GM21367 (cell line): ENCODE measurements at regions not wholly inside any gene's neighbourhood (a gene's known extent, or its start where the extent isn't known, plus 50 kb on each side); places are given as distances from the start of the nearest gene placed in this dataset.

Experiments used
- ATAC-seq: cut with Tn5 transposase; IDR thresholded peaks from one replicate; pipeline ENCODE4 v1.9.1; 2021; ENCODE audit not compliant: unreplicated experiment

DNA sequence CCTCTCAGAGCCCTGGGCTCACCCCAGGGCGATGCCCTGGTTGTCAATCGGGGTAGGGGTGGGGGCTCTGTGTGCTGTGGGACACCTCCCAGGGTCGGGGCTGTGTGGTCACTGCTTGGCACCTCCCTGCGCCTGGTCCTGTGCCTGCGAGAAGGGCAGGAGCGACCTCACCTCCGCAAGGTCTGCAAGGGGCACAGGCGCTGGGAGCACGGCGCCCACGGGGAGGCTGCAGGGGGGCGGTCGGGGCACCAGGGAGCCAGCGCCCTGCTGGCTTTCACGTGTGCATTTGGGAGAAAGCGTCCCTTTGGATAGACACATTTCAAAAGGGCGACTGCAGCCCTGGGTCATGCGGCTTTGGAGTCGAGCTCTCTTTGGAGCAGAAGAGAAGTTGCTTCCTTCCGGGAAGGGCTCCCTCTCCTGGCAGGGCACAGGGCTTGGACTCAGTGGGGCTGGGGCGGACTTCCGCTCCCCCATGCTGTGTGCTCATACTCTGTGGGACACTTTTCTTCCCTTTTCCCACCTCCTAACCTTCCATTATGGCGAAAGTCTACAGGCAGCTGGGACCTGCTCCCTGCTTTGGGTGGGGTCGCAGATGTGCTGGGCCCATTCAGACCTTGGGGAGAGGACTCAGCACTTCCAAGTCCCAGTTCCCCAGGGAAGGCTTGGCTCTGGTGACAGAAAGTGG is 52.9 kb upstream of the SLC28A3 start:
- no peak for ATAC-seq

GRCh38 chr9:84394036-84394435 is 53.5 kb upstream of the SLC28A3 start:
- no peak for ATAC-seq

GRCh38 chr9:84397151-84397728 is 56.7 kb upstream of the SLC28A3 start:
- peak; percentile 83 for ATAC-seq

DNA sequence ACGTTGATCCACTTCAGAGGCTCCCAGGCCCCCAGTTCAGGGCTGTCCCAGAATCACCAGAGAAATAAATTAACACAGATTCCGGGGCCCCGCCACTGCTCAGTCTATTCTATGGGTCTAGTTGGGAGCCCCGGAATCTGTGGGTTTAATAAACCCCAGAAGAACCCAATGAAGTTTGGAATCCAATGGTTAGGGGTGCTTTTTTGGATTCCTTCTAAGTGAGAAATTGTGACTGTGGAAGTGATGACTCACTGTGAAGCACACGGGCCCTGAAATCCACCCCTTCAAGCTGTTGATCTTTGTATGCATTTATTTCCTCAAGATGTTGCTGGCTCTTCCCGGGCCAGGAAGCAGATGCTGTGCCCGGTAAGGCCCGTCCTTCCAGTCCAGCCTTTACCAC is 57.3 kb upstream of the SLC28A3 start:
- ATAC-seq = no peak

DNA sequence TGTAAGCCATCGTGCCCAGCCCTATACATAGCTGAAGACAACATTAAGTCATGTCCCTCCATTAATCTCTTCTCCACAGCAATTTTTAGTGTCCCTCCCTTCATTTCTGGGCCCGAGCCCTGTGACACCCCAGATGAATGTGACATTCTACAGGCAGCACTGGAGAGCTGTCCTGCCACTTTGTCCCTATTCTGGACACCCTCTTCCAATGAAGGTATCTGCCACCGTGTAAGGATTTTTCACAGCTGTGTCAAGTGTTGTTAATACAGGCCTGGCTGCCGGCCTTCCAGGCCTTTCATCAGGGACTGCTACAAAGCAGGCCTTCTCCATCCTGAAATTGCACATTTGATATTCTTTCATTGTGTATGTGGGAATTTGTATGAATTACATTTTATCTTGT is 62.0 kb upstream of the SLC28A3 start:
- ATAC-seq = no peak

- no peak for ATAC-seq
Measured at GRCh38 chr9:84403288-84403687, 62.7 kb upstream of the SLC28A3 start.

- no peak for ATAC-seq
Measured at GRCh38 chr9:84404095-84404686, 63.6 kb upstream of the SLC28A3 start.

GRCh38 chr9:84405667-84406066 is 65.1 kb upstream of the SLC28A3 start:
- no peak for ATAC-seq

DNA sequence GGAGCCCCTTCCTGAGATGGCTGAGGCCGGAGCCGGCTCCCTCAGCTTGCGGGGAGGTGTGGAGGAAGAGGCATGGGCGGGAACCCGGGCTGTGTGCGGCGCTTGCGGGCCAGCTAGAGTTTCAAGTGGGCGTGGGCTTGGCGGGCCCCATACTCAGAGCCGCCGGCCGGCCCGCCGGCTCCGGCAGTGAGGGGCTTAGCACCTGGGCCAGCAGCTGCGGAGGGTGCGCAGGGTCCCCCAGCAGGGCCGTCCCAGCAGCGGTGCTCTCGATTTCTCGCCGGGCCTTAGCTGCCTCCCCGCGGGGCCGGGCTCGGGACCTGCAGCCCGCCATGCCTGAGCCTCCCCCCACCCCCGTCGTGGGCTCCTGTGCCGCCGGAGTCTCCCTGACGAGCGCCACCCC is 67.9 kb upstream of the SLC28A3 start:
- no peak for ATAC-seq

GRCh38 chr9:84411683-84412267 is 71.2 kb upstream of the SLC28A3 start:
- no peak for ATAC-seq

DNA sequence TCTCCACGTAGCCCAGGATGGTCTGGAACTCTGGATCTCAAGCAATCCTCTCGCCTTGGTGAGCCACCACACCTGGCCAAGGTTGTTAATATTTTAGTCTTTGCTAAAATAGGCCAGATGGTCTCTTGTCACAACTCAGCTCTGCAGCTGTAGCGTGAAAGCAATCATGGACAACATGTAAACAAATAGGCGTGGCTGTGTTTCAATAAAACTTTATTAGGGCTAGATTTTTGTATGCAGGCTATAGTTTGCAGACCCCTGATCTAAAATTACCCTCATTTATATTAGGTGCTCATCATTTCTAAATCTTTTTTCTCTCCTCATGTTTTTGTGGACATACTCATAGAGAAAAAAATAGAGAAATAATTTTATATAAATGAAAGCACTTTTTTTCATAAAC is 72.1 kb upstream of the SLC28A3 start:
- no peak for ATAC-seq

DNA sequence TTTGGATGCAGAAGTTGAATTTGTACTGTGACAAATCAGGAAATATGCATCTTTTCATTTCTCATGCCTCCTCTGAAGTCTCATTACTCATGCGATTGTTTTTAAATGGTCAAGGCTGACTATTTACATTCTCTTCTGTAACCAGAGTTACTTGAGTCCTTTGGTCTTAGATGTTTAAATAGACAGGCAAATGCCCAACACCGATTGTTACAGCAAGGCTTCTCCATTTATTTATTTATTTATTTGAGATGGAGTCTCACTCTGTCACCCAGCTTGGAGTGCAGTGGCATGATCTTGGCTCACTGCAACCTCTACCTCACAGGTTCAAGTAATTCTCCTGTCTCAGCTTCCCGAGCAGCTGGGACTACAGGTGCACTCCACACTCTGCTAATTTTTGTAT is 72.7 kb upstream of the SLC28A3 start:
- ATAC-seq = no peak

- no peak for ATAC-seq
Measured at GRCh38 chr9:84419031-84419602, 78.6 kb upstream of the SLC28A3 start.

DNA sequence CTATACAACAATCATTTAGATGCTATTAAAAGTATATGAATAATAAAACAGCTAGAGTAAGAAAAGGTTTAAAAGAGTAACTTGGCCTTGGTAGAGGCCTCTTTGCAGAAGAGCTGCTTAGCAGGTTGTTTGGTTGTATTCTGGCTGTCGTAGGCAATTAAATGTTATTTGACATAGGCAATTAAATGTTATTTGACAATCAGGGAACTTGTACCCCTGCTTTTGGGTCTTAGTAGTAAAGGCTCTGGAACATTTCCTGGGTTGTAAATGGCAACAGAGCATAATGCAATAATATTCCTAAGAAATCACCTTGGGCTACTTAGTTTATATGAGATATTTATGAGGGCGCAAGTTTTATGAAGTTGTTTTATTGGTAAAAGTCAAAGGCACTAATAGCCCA is 84.4 kb upstream of the SLC28A3 start:
- ATAC-seq = no peak

GRCh38 chr9:84432746-84433145 is 92.2 kb upstream of the SLC28A3 start:
- no peak for ATAC-seq

DNA sequence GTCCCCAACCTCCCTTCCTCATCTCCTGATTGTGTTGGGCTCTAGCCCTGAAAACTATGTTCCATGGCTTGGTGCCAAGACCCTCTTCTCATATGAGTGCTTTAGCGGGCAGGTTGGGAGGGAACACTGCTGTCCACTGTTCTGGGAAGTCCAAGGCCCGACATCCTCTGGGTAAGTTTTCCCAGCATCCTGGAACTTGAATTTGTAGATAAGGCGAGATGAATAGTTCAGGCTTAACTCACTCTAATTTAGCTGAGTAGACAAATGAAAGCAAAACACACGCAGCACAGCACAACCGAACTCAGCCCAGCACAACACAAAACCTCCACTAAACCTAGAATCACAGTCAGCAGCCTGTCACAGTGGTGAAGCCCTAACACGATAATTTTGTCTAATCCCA is 95.3 kb upstream of the SLC28A3 start:
- ATAC-seq = no peak

DNA sequence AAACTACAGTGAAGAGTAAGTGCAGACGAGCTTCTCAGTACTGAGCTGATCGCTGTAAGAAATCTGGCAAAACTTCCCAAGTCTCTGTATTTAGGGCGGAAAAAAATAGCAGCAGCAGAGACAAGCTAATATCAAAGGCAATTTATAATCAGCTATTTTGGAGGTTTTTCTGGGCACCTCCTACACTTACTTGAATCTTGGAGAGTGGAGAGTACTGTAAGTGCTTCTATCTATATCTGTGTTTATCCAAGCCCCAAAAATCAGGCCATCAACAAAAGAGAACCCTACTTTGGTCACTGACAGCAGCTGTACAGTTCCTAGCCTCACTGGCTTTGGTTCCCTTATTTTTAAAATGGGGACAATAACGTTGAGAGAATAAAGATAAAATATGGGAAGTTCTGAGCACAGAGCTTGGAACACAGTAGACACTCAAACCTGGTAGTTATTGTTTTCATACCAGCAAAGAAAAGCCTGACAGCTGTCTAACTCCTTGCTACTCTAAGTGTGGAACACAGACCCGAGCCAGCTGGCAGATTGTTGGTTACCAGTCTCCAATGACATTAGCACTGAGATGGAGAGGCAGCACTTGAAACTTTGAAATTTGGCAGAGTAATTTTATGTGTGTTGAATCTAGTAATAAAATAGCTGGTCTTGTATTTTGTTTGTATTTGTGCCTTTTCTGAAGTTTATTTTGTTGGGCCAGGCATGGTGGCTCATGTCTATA is 96.0 kb upstream of the SLC28A3 start:
- no peak for ATAC-seq

GRCh38 chr9:84438391-84438790 is 97.8 kb upstream of the SLC28A3 start:
- no peak for ATAC-seq

DNA sequence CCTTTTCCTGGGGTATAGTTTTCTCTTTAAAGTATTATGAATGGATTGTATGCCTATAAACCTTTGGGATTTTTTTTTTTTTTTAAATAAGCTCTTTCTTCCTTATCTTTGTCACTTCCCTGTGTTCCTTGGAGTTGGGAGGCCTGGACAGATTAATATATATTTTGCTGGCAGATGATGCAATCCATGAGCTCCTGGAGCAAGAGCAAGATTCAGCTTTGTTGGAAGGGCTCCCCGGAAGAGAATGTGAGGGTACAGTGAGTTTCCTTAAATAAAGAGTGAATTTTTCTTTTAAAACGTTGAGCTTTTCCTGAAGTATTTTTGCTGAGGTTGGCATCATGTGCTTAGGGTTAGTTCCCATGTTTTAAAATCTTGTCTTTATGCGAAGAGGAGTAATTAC is 98.7 kb upstream of the SLC28A3 start:
- ATAC-seq = no peak

DNA sequence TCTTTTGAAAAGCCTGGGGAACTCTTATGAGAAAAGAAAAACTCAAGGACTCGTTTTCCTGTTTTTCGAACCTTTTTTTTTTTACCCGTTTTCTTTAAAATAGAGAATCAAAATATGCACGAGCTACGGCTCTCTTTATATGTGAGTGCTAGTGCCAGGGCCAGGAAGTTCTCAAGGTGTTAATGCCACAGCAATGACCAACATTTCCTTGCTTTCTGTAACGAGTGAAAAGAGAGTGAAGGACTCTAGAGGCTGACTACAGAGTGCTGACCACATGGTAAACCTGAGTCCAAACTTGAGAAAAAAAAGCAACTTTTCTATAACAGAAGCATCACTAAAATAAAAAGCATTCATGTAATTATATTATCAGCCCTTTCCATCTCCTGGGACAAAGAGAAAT is 102.2 kb upstream of the SLC28A3 start:
- no peak for ATAC-seq

DNA sequence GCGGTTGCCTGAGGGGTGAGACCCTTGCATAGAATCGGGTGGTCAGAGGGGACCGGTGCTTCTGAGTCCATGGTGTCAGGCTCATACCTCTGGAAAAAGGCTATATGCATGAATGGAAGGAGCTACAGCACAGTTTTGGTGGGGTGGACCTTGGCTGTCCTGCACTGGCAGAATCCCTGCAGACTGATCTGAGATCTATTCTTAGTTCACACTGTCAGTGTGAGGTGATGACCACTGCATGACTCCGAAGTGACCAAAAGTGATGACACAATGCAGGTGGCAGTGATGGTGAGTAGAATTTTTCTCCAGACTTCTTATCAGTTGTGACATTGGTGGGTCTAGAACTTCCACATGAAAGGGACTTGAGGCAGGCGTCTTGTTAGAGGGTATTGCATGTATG is 105.2 kb upstream of the SLC28A3 start:
- no peak for ATAC-seq
